ENCODE measurements at regions not wholly inside any gene's neighbourhood (a gene's known extent, or its start where the extent isn't known, plus 50 kb on each side); places are given as distances from the start of the nearest gene placed in this dataset.

- TF ChIP-seq CTCF (IDR thresholded peaks at IDR 0.05) (no peak), POLR2A (IDR thresholded peaks at IDR 0.05) (no peak)
These were observed 353.4 kb upstream of the FZD8 start for GRCh38 chr10:35995485-35995884.
